ENCODE measurements at regions not wholly inside any gene's neighbourhood (a gene's known extent, or its start where the extent isn't known, plus 50 kb on each side); places are given as distances from the start of the nearest gene placed in this dataset.

- no peak for TF ChIP-seq CTCF (IDR thresholded peaks at IDR 0.05)
- no peak for TF ChIP-seq EP300 (IDR thresholded peaks at IDR 0.05)
Measured at GRCh38 chrX:121128925-121129877, 81.8 kb downstream of the GLUD2 start.
